ENCODE measurements at regions not wholly inside any gene's neighbourhood (a gene's known extent, or its start where the extent isn't known, plus 50 kb on each side); places are given as distances from the start of the nearest gene placed in this dataset.

- TF ChIP-seq ZBTB7A (IDR thresholded peaks at IDR 0.05; ENCODE audit: low read depth) (no peak), CEBPB (IDR thresholded peaks at IDR 0.05) (no peak), RAD21 (IDR thresholded peaks at IDR 0.05; ENCODE audit: low read depth) (no peak), CREB1 (IDR thresholded peaks at IDR 0.05; ENCODE audit: low read depth) (no peak), TEAD4 (IDR thresholded peaks at IDR 0.05) (no peak), TCF12 (IDR thresholded peaks at IDR 0.05; ENCODE audit: low read depth) (no peak), EP300 (IDR thresholded peaks at IDR 0.05; ENCODE audit: borderline replicate concordance) (no peak), MAX (IDR thresholded peaks at IDR 0.05) (no peak)
Observed at GRCh38 chr2:238745997-238746396, 101.9 kb upstream of the TWIST2 start.

All from Ishikawa (cell line).